ENCODE measurements at regions not wholly inside any gene's neighbourhood (a gene's known extent, or its start where the extent isn't known, plus 50 kb on each side); places are given as distances from the start of the nearest gene placed in this dataset.

DNA sequence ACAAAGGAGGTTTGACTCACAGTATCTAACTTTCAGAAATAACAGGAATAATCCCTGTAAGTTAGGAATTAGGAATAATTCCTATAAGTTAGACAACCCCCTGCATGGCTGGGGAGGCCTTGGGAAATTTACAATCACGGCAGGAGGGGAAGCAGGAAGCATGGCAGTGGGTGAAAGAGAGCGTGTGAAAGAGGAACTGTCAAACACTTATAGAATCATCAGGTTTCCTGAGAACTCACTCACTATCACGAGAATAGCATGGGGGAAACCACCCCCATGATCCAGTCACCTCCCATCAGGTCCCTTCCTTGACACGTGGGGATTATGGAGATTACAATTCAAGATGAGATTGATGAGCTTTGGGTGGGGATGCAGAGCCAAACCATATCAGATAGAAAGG, 385.5 kb downstream of the IL20RB start:
- no peak overlapping the region for H2BK20ac ChIP-seq (ENCODE audit: low read depth, low read length)
- no peak overlapping the region for H3K4ac ChIP-seq (ENCODE audit: low read depth, low read length)
- no peak overlapping the region for H2AK5ac ChIP-seq (ENCODE audit: low read depth, low read length)
- H2AK9ac ChIP-seq (replicated peaks; ENCODE audit: low read depth, low read length, poor library complexity): no peak overlapping the region
- no peak overlapping the region for H3K18ac ChIP-seq (ENCODE audit: low read depth, low read length)
- H4K5ac ChIP-seq (ENCODE audit: low read depth, low read length): no peak overlapping the region
- no peak overlapping the region for H4K91ac ChIP-seq (ENCODE audit: insufficient read depth, low read depth, low read length)
- H3K4me1 ChIP-seq (ENCODE audit: control insufficient read depth, insufficient read depth, low read length): no peaks in the 10 kb centered on the region
- no peaks in the 10 kb centered on the region for H3K79me1 ChIP-seq (ENCODE audit: low read depth in 1 of 2, low read length in 2 of 2)
- no peak overlapping the region for H2BK15ac ChIP-seq (ENCODE audit: low read depth, low read length)
- intact Hi-C loops (cut with micrococcal nuclease) (no loop called here), dilution Hi-C loops (cut with HindIII; ENCODE audit: low sequenced_read_pairs, unreplicated experiment) (no loop called here), in situ Hi-C loops (cut with MboI; ENCODE audit: low sequenced_read_pairs) (no loop called here)
- no peak overlapping the region for H3K27ac ChIP-seq (ENCODE audit: insufficient read depth, low read length)
- DNase-seq: no peak
- peaks cover 17% of the 10 kb centered on the region for H3K9me3 ChIP-seq (ENCODE audit: control insufficient read depth, insufficient read depth, low read length)
- no peaks in the 10 kb centered on the region for H3K9me1 ChIP-seq (ENCODE audit: insufficient read depth, low read length)
- no TSS peak for BruUV-seq (replicated peaks)
- no peak overlapping the region for H4K8ac ChIP-seq (ENCODE audit: low read depth in 2 of 2, low read length in 2 of 2)
- H3K4me3 ChIP-seq (ENCODE audit: insufficient read depth, low read depth, low read length): no peak overlapping the region
- H2AFZ ChIP-seq (replicated peaks; ENCODE audit: low read length, poor library complexity): no peak overlapping the region
- no peaks in the 10 kb centered on the region for H3K27me3 ChIP-seq (ENCODE audit: control insufficient read depth, insufficient read depth, low read length)
- no peak overlapping the region for H2BK120ac ChIP-seq (ENCODE audit: low read depth, low read length)
- H3K56ac ChIP-seq (ENCODE audit: extremely low read depth, insufficient read depth, low read length): no peak overlapping the region
- H2BK5ac ChIP-seq (ENCODE audit: low read depth, low read length, poor library complexity, severe bottlenecking): no peak overlapping the region
- H3K23ac ChIP-seq (ENCODE audit: low read depth, low read length): no peak overlapping the region
- H3K36me3 ChIP-seq (ENCODE audit: control insufficient read depth, insufficient read depth, low read length): no peaks in the 10 kb centered on the region
- CTCF ChIA-PET: no interaction called here
- TF ChIP-seq, protein P1, sequence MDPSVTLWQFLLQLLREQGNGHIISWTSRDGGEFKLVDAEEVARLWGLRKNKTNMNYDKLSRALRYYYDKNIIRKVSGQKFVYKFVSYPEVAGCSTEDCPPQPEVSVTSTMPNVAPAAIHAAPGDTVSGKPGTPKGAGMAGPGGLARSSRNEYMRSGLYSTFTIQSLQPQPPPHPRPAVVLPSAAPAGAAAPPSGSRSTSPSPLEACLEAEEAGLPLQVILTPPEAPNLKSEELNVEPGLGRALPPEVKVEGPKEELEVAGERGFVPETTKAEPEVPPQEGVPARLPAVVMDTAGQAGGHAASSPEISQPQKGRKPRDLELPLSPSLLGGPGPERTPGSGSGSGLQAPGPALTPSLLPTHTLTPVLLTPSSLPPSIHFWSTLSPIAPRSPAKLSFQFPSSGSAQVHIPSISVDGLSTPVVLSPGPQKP (IDR thresholded peaks at IDR 0.05; ENCODE audit: borderline replicate concordance, low read depth, low read length): no peak
- no peak for TF ChIP-seq MAZ (IDR thresholded peaks at IDR 0.05; ENCODE audit: borderline replicate concordance, low read depth, low read length)
- ATAC-seq (ENCODE audit: low read depth): no peak
- POLR2A ChIA-PET (ENCODE audit: unreplicated experiment): no interaction called here
- H4K20me1 ChIP-seq (ENCODE audit: insufficient read depth, low read length): no peaks in the 10 kb centered on the region
- no CpG with 5 or more reads among the region's 4 CpGs for WGBS, 2 experiments (ENCODE audit: extremely low coverage in 2 of 2, insufficient read length in 1 of 2)
- no peak overlapping the region for H3K14ac ChIP-seq (replicated peaks; ENCODE audit: low read depth, low read length)
- no peak overlapping the region for H3K9ac ChIP-seq (ENCODE audit: low read depth, low read length)
- H3K4me2 ChIP-seq (ENCODE audit: low read depth, low read length): no peak overlapping the region
